PC-3 (cell line): ENCODE measurements at regions not wholly inside any gene's neighbourhood (a gene's known extent, or its start where the extent isn't known, plus 50 kb on each side); places are given as distances from the start of the nearest gene placed in this dataset.

ENCODE experiments used
- EZH2 ChIP-seq: fragments of 300-600 bp; sonication (generic); IDR thresholded peaks from one replicate; pipeline ENCODE4 v1.6.1; 2017; ENCODE audit warnings: antibody characterized with exemption, mild to moderate bottlenecking, low read length; ENCODE audit not compliant: unreplicated experiment
- EZH2phosphoT487 ChIP-seq: fragments of 300-600 bp; sonication (generic); IDR thresholded peaks from 2 replicates; pipeline ENCODE4 v1.6.1; 2018; ENCODE audit warnings: mild to moderate bottlenecking, antibody characterized with exemption, low read length, borderline replicate concordance
- TF ChIP-seq, protein P1 (sequence below): fragments of 300-600 bp; sonication (generic); conservative IDR thresholded peaks from 2 replicates; pipeline ENCODE4 v1.5.1; 2017; ENCODE audit warnings: antibody characterized with exemption, low read depth, mild to moderate bottlenecking, low read length

DNA sequence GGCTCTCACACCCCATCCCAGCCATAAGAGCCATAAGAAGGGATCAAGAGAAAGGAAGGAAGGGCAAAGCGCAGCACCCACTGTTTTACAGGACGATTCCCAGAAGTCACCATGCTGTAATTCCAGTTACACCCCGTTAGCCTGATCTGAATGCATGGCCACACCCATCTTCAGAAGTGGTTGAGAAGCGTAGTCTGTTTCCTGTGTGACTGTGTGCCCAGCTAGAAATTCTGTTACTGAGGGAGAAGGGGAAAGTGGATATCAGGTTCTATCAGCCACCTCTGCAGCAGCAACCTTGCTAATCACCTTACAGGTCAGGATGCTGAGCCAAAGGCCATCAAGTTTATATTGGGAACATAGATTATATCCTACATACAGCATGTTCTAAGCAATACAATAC, 260.0 kb downstream of the ABHD5 start:
- TF ChIP-seq, protein P1, sequence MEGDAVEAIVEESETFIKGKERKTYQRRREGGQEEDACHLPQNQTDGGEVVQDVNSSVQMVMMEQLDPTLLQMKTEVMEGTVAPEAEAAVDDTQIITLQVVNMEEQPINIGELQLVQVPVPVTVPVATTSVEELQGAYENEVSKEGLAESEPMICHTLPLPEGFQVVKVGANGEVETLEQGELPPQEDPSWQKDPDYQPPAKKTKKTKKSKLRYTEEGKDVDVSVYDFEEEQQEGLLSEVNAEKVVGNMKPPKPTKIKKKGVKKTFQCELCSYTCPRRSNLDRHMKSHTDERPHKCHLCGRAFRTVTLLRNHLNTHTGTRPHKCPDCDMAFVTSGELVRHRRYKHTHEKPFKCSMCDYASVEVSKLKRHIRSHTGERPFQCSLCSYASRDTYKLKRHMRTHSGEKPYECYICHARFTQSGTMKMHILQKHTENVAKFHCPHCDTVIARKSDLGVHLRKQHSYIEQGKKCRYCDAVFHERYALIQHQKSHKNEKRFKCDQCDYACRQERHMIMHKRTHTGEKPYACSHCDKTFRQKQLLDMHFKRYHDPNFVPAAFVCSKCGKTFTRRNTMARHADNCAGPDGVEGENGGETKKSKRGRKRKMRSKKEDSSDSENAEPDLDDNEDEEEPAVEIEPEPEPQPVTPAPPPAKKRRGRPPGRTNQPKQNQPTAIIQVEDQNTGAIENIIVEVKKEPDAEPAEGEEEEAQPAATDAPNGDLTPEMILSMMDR: no peak
- TF ChIP-seq EZH2 (no peak), EZH2phosphoT487 (no peak)
